AG04449 (cell line): ENCODE measurements at regions not wholly inside any gene's neighbourhood (a gene's known extent, or its start where the extent isn't known, plus 50 kb on each side); places are given as distances from the start of the nearest gene placed in this dataset.
"Not testable (repeated sequence)": the region's sequence is repeated elsewhere in the genome, so short reads cannot be mapped to it uniquely, and the experiment has no call there.

Experiments
- CTCF ChIA-PET: fragments of 350-600 bp; formaldehyde crosslinking; extraction: SDS; loops from one replicate; lab custom pipeline; 2021; ENCODE audit warnings: antibody characterized with exemption; lab: Yijun Ruan, JAX
- POLR2A ChIA-PET: fragments of 400-600, 350-600 bp; formaldehyde crosslinking; extraction: SDS; loops from one replicate; lab custom pipeline; 2020; ENCODE audit warnings: antibody characterized with exemption, inconsistent platforms; lab: Yijun Ruan, JAX
- DNase-seq: peaks from one replicate; pipeline ENCODE4 v3.0.0-alpha.2; 2010; ENCODE audit warnings: low read depth, low spot score
- H3K4me3 ChIP-seq: 2 replicates; pipeline ENCODE4 v1.5.1; 2011; ENCODE audit warnings: low read depth, mild to moderate bottlenecking, control low read depth, low read length
- CTCF ChIP-seq: IDR thresholded peaks from one replicate; pipeline ENCODE4 v1.5.1; 2011; ENCODE audit warnings: mild to moderate bottlenecking, moderate library complexity, low read length, control low read depth, inconsistent platforms; ENCODE audit not compliant: insufficient read depth; ENCODE audit errors: missing control alignments

- CTCF ChIA-PET = no interaction called here
- POLR2A ChIA-PET = no interaction called here
- no peak overlapping the region for H3K4me3 ChIP-seq
- TF ChIP-seq CTCF = no peak
- no peak for DNase-seq
Measured at GRCh38 chr10:53508197-53508596, 735.6 kb upstream of the MBL2 start.

- CTCF ChIA-PET, POLR2A ChIA-PET, H3K4me3 ChIP-seq, DNase-seq: not testable (repeated sequence)
Measured at GRCh38 chr10:53504492-53504891, 731.9 kb upstream of the MBL2 start.

GRCh38 chr10:53491774-53492173, 719.2 kb upstream of the MBL2 start:
- ChIA-PET CTCF (no interaction called here), POLR2A (no interaction called here)
- no peak for DNase-seq
- TF ChIP-seq CTCF = no peak
- no peak overlapping the region for H3K4me3 ChIP-seq

- no peak for TF ChIP-seq CTCF
- DNase-seq = no peak
- ChIA-PET POLR2A (no interaction called here), CTCF (no interaction called here)
- no peak overlapping the region for H3K4me3 ChIP-seq
Measured at GRCh38 chr10:53490553-53490952, 718.0 kb upstream of the MBL2 start.

- no peak for TF ChIP-seq CTCF
- CTCF ChIA-PET = no interaction called here
- POLR2A ChIA-PET = no interaction called here
- DNase-seq = no peak
- no peak overlapping the region for H3K4me3 ChIP-seq
Measured at GRCh38 chr10:53489335-53490182, 717.0 kb upstream of the MBL2 start.

- TF ChIP-seq CTCF = no peak
- CTCF ChIA-PET = no interaction called here
- DNase-seq = no peak
- H3K4me3 ChIP-seq = no peak overlapping the region
- POLR2A ChIA-PET = no interaction called here
Measured at GRCh38 chr10:53487019-53487983, 714.7 kb upstream of the MBL2 start.

GRCh38 chr10:53485422-53485821, 712.8 kb upstream of the MBL2 start:
- POLR2A ChIA-PET, DNase-seq, H3K4me3 ChIP-seq, CTCF ChIA-PET: not testable (repeated sequence)
